Keratinocyte (primary cell): ENCODE measurements at regions not wholly inside any gene's neighbourhood (a gene's known extent, or its start where the extent isn't known, plus 50 kb on each side); places are given as distances from the start of the nearest gene placed in this dataset.
"Not testable (repeated sequence)": the region's sequence is repeated elsewhere in the genome, so short reads cannot be mapped to it uniquely, and the experiment has no call there.

Experiments
- DNase-seq: peaks from one replicate; pipeline ENCODE4 v3.0.0-alpha.2; 2011; ENCODE audit warnings: low read depth, missing footprints, low spot score
- FAIRE-seq: peaks from 2 replicates; lab custom pipeline; 2011; peaks lifted over from hg19 to GRCh38; lab: Jason Lieb, UNC
- H2AFZ ChIP-seq: 2 replicates; pipeline ENCODE4 v1.6.0; 2012; ENCODE audit warnings: low read length, control low read depth, inconsistent platforms; ENCODE audit not compliant: control insufficient read depth
- H3K27ac ChIP-seq: 2 replicates; pipeline ENCODE4 v1.5.1; 2011; ENCODE audit warnings: low read length; ENCODE audit not compliant: control insufficient read depth, insufficient read depth
- H3K27me3 ChIP-seq: 3 replicates; pipeline ENCODE4 v1.6.0; 2011; ENCODE audit warnings: low read length; ENCODE audit not compliant: control insufficient read depth, insufficient read depth; ENCODE audit errors: extremely low read depth
- H3K36me3 ChIP-seq, 2 experiments: 2 replicates in 1 of 2; 3 replicates in 1 of 2; pipeline ENCODE4 v1.5.1; 2011; ENCODE audit warnings: low read length in 2 of 2, mild to moderate bottlenecking in 1 of 2; ENCODE audit not compliant: control insufficient read depth in 2 of 2, insufficient read depth in 2 of 2; ENCODE audit errors: extremely low read depth in 1 of 2
- H3K4me1 ChIP-seq: 3 replicates; pipeline ENCODE4 v1.5.1; 2011; ENCODE audit warnings: low read length; ENCODE audit not compliant: control insufficient read depth, insufficient read depth; ENCODE audit errors: extremely low read depth
- H3K4me2 ChIP-seq: 3 replicates; pipeline ENCODE4 v1.6.0; 2011; ENCODE audit warnings: low read depth, low read length; ENCODE audit not compliant: control insufficient read depth, insufficient read depth; ENCODE audit errors: extremely low read depth
- H3K4me3 ChIP-seq, 3 experiments: fragments of 200-600 bp in 1 of 3; sonication (generic) in 1 of 3; 2 replicates in 2 of 3; 3 replicates in 1 of 3; pipeline ENCODE4 v1.5.1; 2011 to 2016; ENCODE audit warnings: low read length in 3 of 3, mild to moderate bottlenecking in 3 of 3, control low read depth in 2 of 3, inconsistent platforms in 1 of 3, low read depth in 1 of 3, mixed read lengths in 1 of 3, mixed run types in 1 of 3, moderate library complexity in 1 of 3; ENCODE audit not compliant: control insufficient read depth in 2 of 3, insufficient read depth in 2 of 3; ENCODE audit errors: extremely low read depth in 1 of 3
- H3K79me2 ChIP-seq: 2 replicates; pipeline ENCODE4 v1.6.0; 2012; ENCODE audit warnings: low read length; ENCODE audit not compliant: control insufficient read depth, insufficient read depth
- H3K9ac ChIP-seq: 3 replicates; pipeline ENCODE4 v1.6.0; 2011; ENCODE audit warnings: low read length; ENCODE audit not compliant: control insufficient read depth, insufficient read depth; ENCODE audit errors: extremely low read depth
- H3K9me1 ChIP-seq: 3 replicates; pipeline ENCODE4 v1.6.0; 2011; ENCODE audit warnings: low read length; ENCODE audit not compliant: control insufficient read depth, insufficient read depth; ENCODE audit errors: extremely low read depth
- H3K9me3 ChIP-seq: 2 replicates; pipeline ENCODE4 v1.5.1; 2012; ENCODE audit warnings: low read depth, low read length; ENCODE audit not compliant: control insufficient read depth
- H4K20me1 ChIP-seq: 3 replicates; pipeline ENCODE4 v1.6.0; 2011; ENCODE audit warnings: low read length; ENCODE audit not compliant: control insufficient read depth, insufficient read depth; ENCODE audit errors: extremely low read depth
- EZH2 ChIP-seq: IDR thresholded peaks from one replicate; pipeline ENCODE4 v1.6.1; 2012; ENCODE audit warnings: inconsistent platforms, mild to moderate bottlenecking, low read length, moderate library complexity
- dilution Hi-C: fragments of 300-500 bp; cut with MboI; formaldehyde crosslinking; loops from one replicate; pipeline ENCODE4 v1.7.0; 2020; ENCODE audit warnings: low sequenced_read_pairs; ENCODE audit not compliant: extremely low pct_ligation_motif_present
- TF ChIP-seq, protein P1 (sequence below), 3 experiments: IDR thresholded peaks in 1 of 3; conservative IDR thresholded peaks in 1 of 3; optimal IDR thresholded peaks in 1 of 3; 2 replicates in 2 of 3; 3 replicates in 1 of 3; pipeline versions ENCODE3 to v1.5.1; 2011; ENCODE audit warnings: low read length in 3 of 3, mild to moderate bottlenecking in 3 of 3, moderate library complexity in 2 of 3, control low read depth in 1 of 3, inconsistent platforms in 1 of 3; ENCODE audit not compliant: insufficient read depth in 2 of 3; ENCODE audit errors: extremely low read depth in 1 of 3

GRCh38 chr18:4758980-4759379, 303.9 kb upstream of the DLGAP1 start:
- no peak overlapping the region for H3K4me2 ChIP-seq
- no peak overlapping the region for H3K4me3 ChIP-seq
- no peaks in the 10 kb centered on the region for H3K9me3 ChIP-seq
- dilution Hi-C loops, result no loop called here
- no peak for FAIRE-seq
- H3K9me1 ChIP-seq, result no peaks in the 10 kb centered on the region
- H3K9ac ChIP-seq, result no peak overlapping the region
- no peaks in the 10 kb centered on the region for H3K27me3 ChIP-seq
- no peaks in the 10 kb centered on the region for H3K79me2 ChIP-seq
- H3K4me1 ChIP-seq, result no peaks in the 10 kb centered on the region
- H3K36me3 ChIP-seq, result no peaks in the 10 kb centered on the region
- DNase-seq, result no peak
- H3K27ac ChIP-seq, result no peak overlapping the region
- no peaks in the 10 kb centered on the region for H4K20me1 ChIP-seq
- no peak for TF ChIP-seq EZH2
- TF ChIP-seq, protein P1, sequence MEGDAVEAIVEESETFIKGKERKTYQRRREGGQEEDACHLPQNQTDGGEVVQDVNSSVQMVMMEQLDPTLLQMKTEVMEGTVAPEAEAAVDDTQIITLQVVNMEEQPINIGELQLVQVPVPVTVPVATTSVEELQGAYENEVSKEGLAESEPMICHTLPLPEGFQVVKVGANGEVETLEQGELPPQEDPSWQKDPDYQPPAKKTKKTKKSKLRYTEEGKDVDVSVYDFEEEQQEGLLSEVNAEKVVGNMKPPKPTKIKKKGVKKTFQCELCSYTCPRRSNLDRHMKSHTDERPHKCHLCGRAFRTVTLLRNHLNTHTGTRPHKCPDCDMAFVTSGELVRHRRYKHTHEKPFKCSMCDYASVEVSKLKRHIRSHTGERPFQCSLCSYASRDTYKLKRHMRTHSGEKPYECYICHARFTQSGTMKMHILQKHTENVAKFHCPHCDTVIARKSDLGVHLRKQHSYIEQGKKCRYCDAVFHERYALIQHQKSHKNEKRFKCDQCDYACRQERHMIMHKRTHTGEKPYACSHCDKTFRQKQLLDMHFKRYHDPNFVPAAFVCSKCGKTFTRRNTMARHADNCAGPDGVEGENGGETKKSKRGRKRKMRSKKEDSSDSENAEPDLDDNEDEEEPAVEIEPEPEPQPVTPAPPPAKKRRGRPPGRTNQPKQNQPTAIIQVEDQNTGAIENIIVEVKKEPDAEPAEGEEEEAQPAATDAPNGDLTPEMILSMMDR (optimal IDR thresholded peaks at IDR 0.05 in 1 of 3, IDR thresholded peaks at IDR 0.05 in 1 of 3, conservative IDR thresholded peaks at IDR 0.05 in 1 of 3; ENCODE audit: extremely low read depth in 1 of 3, insufficient read depth in 2 of 3, low read length in 3 of 3), result no peak
- no peak overlapping the region for H2AFZ ChIP-seq

DNA sequence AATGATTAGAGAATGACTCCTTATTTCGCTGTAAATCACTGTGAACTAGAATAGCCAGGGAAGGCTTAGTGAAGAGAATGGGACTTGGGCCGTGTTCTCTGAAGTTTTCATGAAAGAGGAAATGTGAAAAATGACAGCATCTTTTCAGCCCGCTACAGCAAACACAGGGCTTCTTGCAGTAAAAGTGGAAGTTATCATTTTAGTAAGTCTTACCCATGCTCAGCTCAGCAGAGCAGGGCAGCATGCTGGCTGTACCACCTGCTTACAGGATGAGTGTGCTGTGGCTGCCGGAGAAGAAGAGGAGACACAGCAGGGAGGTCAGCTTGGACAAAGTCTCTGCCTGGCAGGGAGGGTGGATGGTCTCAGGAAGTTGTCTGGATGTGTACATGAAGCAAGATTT, 300.7 kb upstream of the DLGAP1 start:
- H3K27me3 ChIP-seq, result no peaks in the 10 kb centered on the region
- no peak overlapping the region for H3K4me3 ChIP-seq
- no peaks in the 10 kb centered on the region for H3K9me3 ChIP-seq
- no peaks in the 10 kb centered on the region for H3K9me1 ChIP-seq
- no peak overlapping the region for H3K9ac ChIP-seq
- DNase-seq, result no peak
- H2AFZ ChIP-seq, result no peak overlapping the region
- H3K79me2 ChIP-seq, result no peaks in the 10 kb centered on the region
- H4K20me1 ChIP-seq, result no peaks in the 10 kb centered on the region
- H3K4me2 ChIP-seq, result no peak overlapping the region
- H3K4me1 ChIP-seq, result no peaks in the 10 kb centered on the region
- no peak overlapping the region for H3K27ac ChIP-seq
- no peak for TF ChIP-seq EZH2
- TF ChIP-seq, protein P1 (optimal IDR thresholded peaks at IDR 0.05 in 1 of 3, IDR thresholded peaks at IDR 0.05 in 1 of 3, conservative IDR thresholded peaks at IDR 0.05 in 1 of 3; ENCODE audit: extremely low read depth in 1 of 3, insufficient read depth in 2 of 3, low read length in 3 of 3), result no peak
- H3K36me3 ChIP-seq, result no peaks in the 10 kb centered on the region
- FAIRE-seq, result no peak
- dilution Hi-C loops, result no loop called here

GRCh38 chr18:4753151-4753550, 298.0 kb upstream of the DLGAP1 start:
- H3K4me1 ChIP-seq, H3K27me3 ChIP-seq, H3K36me3 ChIP-seq, H3K9me1 ChIP-seq, H3K27ac ChIP-seq, H3K4me2 ChIP-seq, FAIRE-seq, H2AFZ ChIP-seq, H3K9ac ChIP-seq, dilution Hi-C loops, H4K20me1 ChIP-seq, H3K9me3 ChIP-seq, DNase-seq, H3K79me2 ChIP-seq, H3K4me3 ChIP-seq: not testable (repeated sequence)
